ENCODE measurements at regions not wholly inside any gene's neighbourhood (a gene's known extent, or its start where the extent isn't known, plus 50 kb on each side); places are given as distances from the start of the nearest gene placed in this dataset.

DNA sequence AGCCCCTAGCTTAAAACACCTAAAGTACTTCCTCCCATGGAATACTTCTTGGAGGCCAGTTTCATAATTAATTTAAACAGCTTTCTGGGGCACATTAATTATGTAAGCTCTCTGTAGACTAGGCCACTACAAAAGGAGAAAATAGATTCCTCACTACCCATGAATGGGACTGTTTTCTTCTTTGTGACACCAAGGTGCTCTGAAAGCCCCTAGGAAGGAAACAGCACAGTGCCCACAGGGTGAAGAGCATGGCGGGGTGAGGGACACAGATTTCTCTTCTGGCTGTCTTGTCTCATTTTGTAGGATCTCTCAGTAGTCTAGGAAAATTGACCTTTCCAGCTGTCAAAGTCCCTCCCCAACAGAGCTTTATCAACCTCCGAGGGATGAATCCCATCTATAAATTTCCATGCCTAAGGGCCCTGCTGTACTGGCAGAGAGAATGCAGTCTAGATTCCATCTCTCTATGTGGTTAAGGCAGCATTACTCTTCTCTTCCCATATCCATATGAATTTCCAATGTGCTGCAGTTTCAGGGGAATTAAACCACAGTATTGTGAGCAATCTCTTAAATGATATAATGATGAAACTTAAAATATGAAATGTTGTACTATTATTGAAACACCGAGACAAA, 183.6 kb upstream of the GRIP1 start:
- H3K4me2 ChIP-seq (ENCODE audit: low read length), result no peak overlapping the region
- no peak overlapping the region for H3K27ac ChIP-seq (ENCODE audit: low read length)
- no peak overlapping the region for H3K9ac ChIP-seq (ENCODE audit: low read length)
- no peaks in the 10 kb centered on the region for H4K20me1 ChIP-seq (ENCODE audit: insufficient read depth)
- H3K79me2 ChIP-seq (replicated peaks; ENCODE audit: insufficient read depth, low read length), result no peaks in the 10 kb centered on the region
- H3K36me3 ChIP-seq (ENCODE audit: insufficient read depth, low read length), result no peaks in the 10 kb centered on the region
- H2AFZ ChIP-seq (ENCODE audit: low read depth, low read length), result no peak overlapping the region
- H3K9me2 ChIP-seq (ENCODE audit: insufficient read depth, low read length), result no peaks in the 10 kb centered on the region
- H3K9me3 ChIP-seq (ENCODE audit: low read length), result no peaks in the 10 kb centered on the region
- H3F3A ChIP-seq (ENCODE audit: insufficient read depth, low read length, poor library complexity, severe bottlenecking), result no peaks in the 10 kb centered on the region
- TF ChIP-seq EP300 (conservative IDR thresholded peaks at IDR 0.05; ENCODE audit: poor library complexity, severe bottlenecking), result no peak
- TF ChIP-seq POLR2AphosphoS5 (IDR thresholded peaks at IDR 0.05), result no peak
- TF ChIP-seq MXI1 (conservative IDR thresholded peaks at IDR 0.05; ENCODE audit: poor library complexity, severe bottlenecking), result no peak
- no peak for TF ChIP-seq EZH2 (IDR thresholded peaks at IDR 0.05; ENCODE audit: borderline replicate concordance, insufficient read depth, low read length, poor library complexity, severe bottlenecking)
- no peak for TF ChIP-seq REST (IDR thresholded peaks at IDR 0.05; ENCODE audit: borderline replicate concordance)
- no peak for TF ChIP-seq SMC3 (conservative IDR thresholded peaks at IDR 0.05; ENCODE audit: poor library complexity)
- TF ChIP-seq TAF1 (IDR thresholded peaks at IDR 0.05; ENCODE audit: low read depth), result no peak
- TF ChIP-seq CTCF (IDR thresholded peaks at IDR 0.05; ENCODE audit: poor library complexity, severe bottlenecking), result no peak
- no peak for TF ChIP-seq RAD21 (conservative IDR thresholded peaks at IDR 0.05)
- no peak overlapping the region for H3K4me3 ChIP-seq (ENCODE audit: low read length)
- no peaks in the 10 kb centered on the region for H3K27me3 ChIP-seq (ENCODE audit: insufficient read depth, low read depth, low read length)

GRCh38 chr12:66863276-66863675, 184.4 kb upstream of the GRIP1 start:
- Histone ChIP-seq H3K36me3 (ENCODE audit: insufficient read depth, low read length) (no peaks in the 10 kb centered on the region), H3K79me2 (replicated peaks; ENCODE audit: insufficient read depth, low read length) (no peaks in the 10 kb centered on the region), H3K9me3 (ENCODE audit: low read length) (no peaks in the 10 kb centered on the region), H3K4me2 (ENCODE audit: low read length) (no peak overlapping the region), H4K20me1 (ENCODE audit: insufficient read depth) (no peaks in the 10 kb centered on the region), H3K9ac (ENCODE audit: low read length) (no peak overlapping the region), H3K4me3 (ENCODE audit: low read length) (no peak overlapping the region), H3K9me2 (ENCODE audit: insufficient read depth, low read length) (no peaks in the 10 kb centered on the region), H2AFZ (ENCODE audit: low read depth, low read length) (no peak overlapping the region), H3K27me3 (ENCODE audit: insufficient read depth, low read depth, low read length) (no peaks in the 10 kb centered on the region), H3K27ac (ENCODE audit: low read length) (no peak overlapping the region), H3F3A (ENCODE audit: insufficient read depth, low read length, poor library complexity, severe bottlenecking) (no peaks in the 10 kb centered on the region)
- TF ChIP-seq EP300 (conservative IDR thresholded peaks at IDR 0.05; ENCODE audit: poor library complexity, severe bottlenecking) (no peak), CTCF (IDR thresholded peaks at IDR 0.05; ENCODE audit: poor library complexity, severe bottlenecking) (no peak), TAF1 (IDR thresholded peaks at IDR 0.05; ENCODE audit: low read depth) (no peak), RAD21 (conservative IDR thresholded peaks at IDR 0.05) (no peak), EZH2 (IDR thresholded peaks at IDR 0.05; ENCODE audit: borderline replicate concordance, insufficient read depth, low read length, poor library complexity, severe bottlenecking) (no peak), SMC3 (conservative IDR thresholded peaks at IDR 0.05; ENCODE audit: poor library complexity) (no peak), MXI1 (conservative IDR thresholded peaks at IDR 0.05; ENCODE audit: poor library complexity, severe bottlenecking) (no peak)
